GM18867 (cell line): ENCODE measurements at regions not wholly inside any gene's neighbourhood (a gene's known extent, or its start where the extent isn't known, plus 50 kb on each side); places are given as distances from the start of the nearest gene placed in this dataset.
A peak's percentile ranks its signal among the peaks of the same experiment; 100 is the strongest.
"Not testable (repeated sequence)": the region's sequence is repeated elsewhere in the genome, so short reads cannot be mapped to it uniquely, and the experiment has no call there.

ENCODE experiments used
- ATAC-seq: cut with Tn5 transposase; IDR thresholded peaks from one replicate; pipeline ENCODE4 v1.9.1; 2021; ENCODE audit warnings: mild to moderate bottlenecking, moderate library complexity; ENCODE audit not compliant: unreplicated experiment

GRCh38 chr3:134106580-134106979 is 76.9 kb upstream of the SLCO2A1 start:
- peak; percentile 86 for ATAC-seq

- ATAC-seq, result no peak
Measured at GRCh38 chr3:134105876-134106556, 76.3 kb upstream of the SLCO2A1 start.

GRCh38 chr3:134104031-134104430 is 74.3 kb upstream of the SLCO2A1 start:
- no peak for ATAC-seq

- ATAC-seq, result no peak
Measured at GRCh38 chr3:134103470-134103869, 73.7 kb upstream of the SLCO2A1 start.

- no peak for ATAC-seq
Measured at GRCh38 chr3:134102976-134103375, 73.3 kb upstream of the SLCO2A1 start.

GRCh38 chr3:134096214-134096613 is 66.5 kb upstream of the SLCO2A1 start:
- ATAC-seq, result not testable (repeated sequence)

- ATAC-seq, result no peak
Measured at GRCh38 chr3:134095005-134095404, 65.3 kb upstream of the SLCO2A1 start.

GRCh38 chr3:134094491-134094890 is 64.8 kb upstream of the SLCO2A1 start:
- ATAC-seq, result no peak

- ATAC-seq, result no peak
Measured at GRCh38 chr3:134093956-134094355, 64.2 kb upstream of the SLCO2A1 start.

GRCh38 chr3:134092208-134092701 is 62.5 kb upstream of the SLCO2A1 start:
- ATAC-seq, result no peak

- ATAC-seq, result no peak
Measured at GRCh38 chr3:134090031-134090430, 60.3 kb upstream of the SLCO2A1 start.

- ATAC-seq, result no peak
Measured at GRCh38 chr3:134087060-134087974, 57.6 kb upstream of the SLCO2A1 start.

GRCh38 chr3:134086616-134087015 is 56.9 kb upstream of the SLCO2A1 start:
- ATAC-seq, result no peak

- ATAC-seq, result no peak
Measured at GRCh38 chr3:134085034-134085775, 55.5 kb upstream of the SLCO2A1 start.

GRCh38 chr3:134084242-134084950 is 54.7 kb upstream of the SLCO2A1 start:
- no peak for ATAC-seq

GRCh38 chr3:134083626-134084241 is 54.0 kb upstream of the SLCO2A1 start:
- no peak for ATAC-seq

GRCh38 chr3:134083008-134083407 is 53.3 kb upstream of the SLCO2A1 start:
- ATAC-seq, result no peak

GRCh38 chr3:134082582-134082981 is 52.9 kb upstream of the SLCO2A1 start:
- no peak for ATAC-seq

- ATAC-seq, result no peak
Measured at GRCh38 chr3:134081211-134081610, 51.5 kb upstream of the SLCO2A1 start.

- no peak for ATAC-seq
Measured at GRCh38 chr3:134080761-134081160, 51.0 kb upstream of the SLCO2A1 start.
